Suprapubic skin (tissue), 4 donors: ENCODE measurements at regions not wholly inside any gene's neighbourhood (a gene's known extent, or its start where the extent isn't known, plus 50 kb on each side); places are given as distances from the start of the nearest gene placed in this dataset.

Source experiments
- EP300 ChIP-seq: sonication (generic); formaldehyde crosslinking; IDR thresholded peaks from one replicate; pipeline ENCODE4 v1.6.1; 2017; ENCODE audit warnings: antibody characterized with exemption
- POLR2A ChIP-seq, 2 donors: fragments of 450-650 bp; IDR thresholded peaks; one replicate each; pipeline ENCODE4 v1.6.1; 2017; ENCODE audit warnings: antibody characterized with exemption in 2 of 2, mild to moderate bottlenecking in 2 of 2, moderate library complexity in 2 of 2
- POLR2AphosphoS5 ChIP-seq, 3 donors: sonication (generic); formaldehyde crosslinking; IDR thresholded peaks; one replicate each; pipeline ENCODE4 v1.6.1; 2017; ENCODE audit warnings: antibody characterized with exemption in 3 of 3
- TF ChIP-seq, protein P1 (sequence below), 2 donors: fragments of 200-600 bp in 1 of 2; fragments of 450-650 bp in 1 of 2; sonication (generic) in 1 of 2; IDR thresholded peaks; one replicate each; pipeline ENCODE4 v1.5.1; 2016 to 2019; ENCODE audit warnings: antibody characterized with exemption in 2 of 2, mild to moderate bottlenecking in 1 of 2, moderate library complexity in 1 of 2

DNA sequence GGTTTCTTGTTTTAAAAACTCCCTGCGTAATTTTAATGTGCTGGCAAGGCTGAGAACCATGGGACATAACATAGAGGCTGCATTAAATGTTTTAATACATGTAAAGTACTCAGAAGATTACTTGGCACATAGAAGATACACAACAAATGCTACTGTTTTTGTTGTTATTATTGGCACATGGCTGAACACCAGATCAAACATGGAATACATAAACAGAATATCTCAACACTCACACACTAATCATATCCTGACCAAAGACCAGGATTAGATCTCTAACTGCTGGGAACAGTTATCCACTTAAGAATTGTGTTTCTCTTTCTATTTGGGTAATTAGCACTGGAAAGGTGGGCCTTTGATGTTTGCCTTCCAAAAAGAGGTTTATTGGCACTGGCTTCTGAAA, 69.3 kb downstream of the KCNE4 start:
- TF ChIP-seq POLR2AphosphoS5 (IDR thresholded peaks at IDR 0.05) (no peak), EP300 (no peak), POLR2A (IDR thresholded peaks at IDR 0.05) (no peak)
- TF ChIP-seq, protein P1, sequence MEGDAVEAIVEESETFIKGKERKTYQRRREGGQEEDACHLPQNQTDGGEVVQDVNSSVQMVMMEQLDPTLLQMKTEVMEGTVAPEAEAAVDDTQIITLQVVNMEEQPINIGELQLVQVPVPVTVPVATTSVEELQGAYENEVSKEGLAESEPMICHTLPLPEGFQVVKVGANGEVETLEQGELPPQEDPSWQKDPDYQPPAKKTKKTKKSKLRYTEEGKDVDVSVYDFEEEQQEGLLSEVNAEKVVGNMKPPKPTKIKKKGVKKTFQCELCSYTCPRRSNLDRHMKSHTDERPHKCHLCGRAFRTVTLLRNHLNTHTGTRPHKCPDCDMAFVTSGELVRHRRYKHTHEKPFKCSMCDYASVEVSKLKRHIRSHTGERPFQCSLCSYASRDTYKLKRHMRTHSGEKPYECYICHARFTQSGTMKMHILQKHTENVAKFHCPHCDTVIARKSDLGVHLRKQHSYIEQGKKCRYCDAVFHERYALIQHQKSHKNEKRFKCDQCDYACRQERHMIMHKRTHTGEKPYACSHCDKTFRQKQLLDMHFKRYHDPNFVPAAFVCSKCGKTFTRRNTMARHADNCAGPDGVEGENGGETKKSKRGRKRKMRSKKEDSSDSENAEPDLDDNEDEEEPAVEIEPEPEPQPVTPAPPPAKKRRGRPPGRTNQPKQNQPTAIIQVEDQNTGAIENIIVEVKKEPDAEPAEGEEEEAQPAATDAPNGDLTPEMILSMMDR (IDR thresholded peaks at IDR 0.05) = no peak
